ENCODE measurements at regions not wholly inside any gene's neighbourhood (a gene's known extent, or its start where the extent isn't known, plus 50 kb on each side); places are given as distances from the start of the nearest gene placed in this dataset.

DNA sequence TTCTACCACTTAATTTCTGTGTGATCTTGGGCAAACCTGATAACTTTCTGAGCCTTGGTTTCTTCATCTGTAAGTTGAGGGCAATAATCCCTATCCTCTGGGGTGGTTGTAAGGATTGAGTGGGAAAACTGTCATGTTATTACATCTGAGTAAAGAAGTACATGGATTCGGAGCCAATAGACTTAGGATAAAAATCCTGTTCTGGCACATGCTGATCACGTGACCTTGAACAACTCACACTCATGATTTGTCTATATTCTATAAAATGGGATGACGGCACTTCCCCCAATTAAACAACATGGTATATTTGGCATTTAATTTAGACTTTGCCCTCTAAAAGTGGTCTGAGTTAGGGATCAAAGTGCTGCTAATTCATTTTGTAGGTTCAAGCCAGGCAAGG lies 315.5 kb downstream of the PLPP3 start:
- no peak overlapping the region for H3K4me3 ChIP-seq (ENCODE audit: low read depth, low read length)
- TF ChIP-seq, protein P1, sequence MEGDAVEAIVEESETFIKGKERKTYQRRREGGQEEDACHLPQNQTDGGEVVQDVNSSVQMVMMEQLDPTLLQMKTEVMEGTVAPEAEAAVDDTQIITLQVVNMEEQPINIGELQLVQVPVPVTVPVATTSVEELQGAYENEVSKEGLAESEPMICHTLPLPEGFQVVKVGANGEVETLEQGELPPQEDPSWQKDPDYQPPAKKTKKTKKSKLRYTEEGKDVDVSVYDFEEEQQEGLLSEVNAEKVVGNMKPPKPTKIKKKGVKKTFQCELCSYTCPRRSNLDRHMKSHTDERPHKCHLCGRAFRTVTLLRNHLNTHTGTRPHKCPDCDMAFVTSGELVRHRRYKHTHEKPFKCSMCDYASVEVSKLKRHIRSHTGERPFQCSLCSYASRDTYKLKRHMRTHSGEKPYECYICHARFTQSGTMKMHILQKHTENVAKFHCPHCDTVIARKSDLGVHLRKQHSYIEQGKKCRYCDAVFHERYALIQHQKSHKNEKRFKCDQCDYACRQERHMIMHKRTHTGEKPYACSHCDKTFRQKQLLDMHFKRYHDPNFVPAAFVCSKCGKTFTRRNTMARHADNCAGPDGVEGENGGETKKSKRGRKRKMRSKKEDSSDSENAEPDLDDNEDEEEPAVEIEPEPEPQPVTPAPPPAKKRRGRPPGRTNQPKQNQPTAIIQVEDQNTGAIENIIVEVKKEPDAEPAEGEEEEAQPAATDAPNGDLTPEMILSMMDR (IDR thresholded peaks at IDR 0.05; ENCODE audit: low read depth, low read length): no peak
- no peak for DNase-seq (ENCODE audit: low read depth, low spot score)
- peaks cover 4% of the 10 kb centered on the region; the same call in 1 of the 2 replicates for H3K9me3 ChIP-seq (ENCODE audit: control insufficient read depth, insufficient read depth, low read length)
- ChIA-PET CTCF (no interaction called here), POLR2A (no interaction called here)
- H3K27ac ChIP-seq (ENCODE audit: low read depth, low read length): no peak overlapping the region
- no peaks in the 10 kb centered on the region for H3K27me3 ChIP-seq (ENCODE audit: control insufficient read depth, insufficient read depth, low read length)

DNA sequence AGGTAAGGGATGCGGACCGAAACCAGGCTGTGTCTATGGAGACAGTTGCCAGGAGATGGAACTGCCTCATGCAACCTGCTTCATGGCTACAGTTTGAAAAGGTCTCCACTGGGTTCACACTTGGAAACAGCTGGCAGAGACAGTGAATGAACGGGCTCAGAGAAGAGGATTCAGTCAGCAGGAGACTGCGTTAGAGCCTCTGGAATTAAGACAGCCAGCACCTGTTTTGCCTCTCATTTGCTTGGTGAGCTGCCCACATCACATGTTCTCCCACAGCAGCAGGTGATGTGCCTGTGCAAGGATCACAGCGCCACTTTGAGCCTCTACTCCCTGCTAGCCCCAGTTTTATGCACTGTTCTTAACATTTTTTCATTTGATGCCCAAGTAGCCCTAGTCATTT lies 321.0 kb downstream of the PLPP3 start:
- TF ChIP-seq, protein P1 (IDR thresholded peaks at IDR 0.05; ENCODE audit: low read depth, low read length): no peak
- no peak for DNase-seq (ENCODE audit: low read depth, low spot score)
- Histone ChIP-seq H3K9me3 (ENCODE audit: control insufficient read depth, insufficient read depth, low read length) (peaks cover 4% of the 10 kb centered on the region; the same call in 1 of the 2 replicates), H3K4me3 (ENCODE audit: low read depth, low read length) (no peak overlapping the region), H3K27ac (ENCODE audit: low read depth, low read length) (no peak overlapping the region), H3K27me3 (ENCODE audit: control insufficient read depth, insufficient read depth, low read length) (no peaks in the 10 kb centered on the region)
- POLR2A ChIA-PET: no interaction called here
- CTCF ChIA-PET: no interaction called here

DNA sequence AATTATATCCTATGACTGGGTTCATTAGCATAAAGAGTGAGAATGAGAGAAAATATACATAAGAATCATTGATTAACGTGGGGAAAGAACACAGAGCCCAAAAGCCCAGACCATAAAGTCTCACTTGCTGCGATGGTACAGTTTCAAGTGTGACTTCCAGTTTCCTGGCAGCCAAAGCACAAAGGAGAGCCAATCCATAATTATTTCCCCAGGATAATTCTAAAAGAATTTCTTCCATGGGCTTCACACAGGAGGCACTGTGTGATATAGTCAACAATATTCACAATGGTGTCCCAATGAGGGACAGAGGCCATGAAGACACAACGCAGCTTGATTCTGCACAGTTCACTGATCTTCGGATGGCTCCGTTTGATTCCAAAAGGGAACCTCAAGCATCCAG lies 321.6 kb downstream of the PLPP3 start:
- no peaks in the 10 kb centered on the region for H3K27me3 ChIP-seq (ENCODE audit: control insufficient read depth, insufficient read depth, low read length)
- DNase-seq (ENCODE audit: low read depth, low spot score): no peak
- ChIA-PET POLR2A (no interaction called here), CTCF (no interaction called here)
- H3K9me3 ChIP-seq (ENCODE audit: control insufficient read depth, insufficient read depth, low read length): peaks cover 4% of the 10 kb centered on the region; the same call in 1 of the 2 replicates
- H3K4me3 ChIP-seq (ENCODE audit: low read depth, low read length): no peak overlapping the region
- no peak overlapping the region for H3K27ac ChIP-seq (ENCODE audit: low read depth, low read length)
- TF ChIP-seq, protein P1 (IDR thresholded peaks at IDR 0.05; ENCODE audit: low read depth, low read length): no peak

GRCh38 chr1:56256153-56257000 lies 323.0 kb downstream of the PLPP3 start:
- Histone ChIP-seq H3K27ac (ENCODE audit: low read depth, low read length) (peak overlapping the region; percentile 63), H3K4me3 (ENCODE audit: low read depth, low read length) (no peak overlapping the region), H3K27me3 (ENCODE audit: control insufficient read depth, insufficient read depth, low read length) (no peaks in the 10 kb centered on the region), H3K9me3 (ENCODE audit: control insufficient read depth, insufficient read depth, low read length) (peaks cover 4% of the 10 kb centered on the region; the same call in 1 of the 2 replicates)
- TF ChIP-seq, protein P1 (IDR thresholded peaks at IDR 0.05; ENCODE audit: low read depth, low read length): no peak
- ChIA-PET POLR2A (no interaction called here), CTCF (no interaction called here)
- DNase-seq (ENCODE audit: low read depth, low spot score): no peak

DNA sequence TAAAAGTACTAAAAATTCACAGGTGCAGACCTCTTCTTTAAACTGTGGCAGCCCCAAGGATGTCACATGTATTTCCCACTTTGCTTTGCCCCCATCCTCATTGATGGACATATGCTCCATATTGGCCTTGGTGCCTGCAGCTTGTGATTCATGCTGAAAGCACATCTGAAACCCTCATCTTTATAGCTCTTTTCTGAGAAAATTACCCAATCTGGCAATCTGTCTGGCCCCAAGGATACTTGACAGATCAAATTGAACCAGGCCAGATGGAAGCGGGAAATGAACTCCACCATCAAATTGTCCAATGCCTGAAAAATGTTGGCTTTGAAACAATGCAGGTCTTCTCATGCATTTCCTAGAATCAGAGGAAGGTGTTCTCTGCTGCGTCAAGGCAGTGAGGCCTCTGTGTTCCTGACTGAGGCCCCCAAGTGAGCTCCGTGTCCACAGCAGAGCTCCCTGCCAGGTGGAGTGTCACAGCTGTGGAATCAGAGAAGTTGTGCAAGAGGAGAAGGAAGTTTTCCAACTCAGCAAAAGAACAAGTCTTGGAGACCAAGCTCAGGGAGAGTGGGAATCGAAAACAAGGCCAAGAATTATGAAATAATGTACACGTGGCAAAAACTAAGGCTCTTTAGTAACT lies 323.7 kb downstream of the PLPP3 start:
- TF ChIP-seq, protein P1 (IDR thresholded peaks at IDR 0.05; ENCODE audit: low read depth, low read length): no peak
- ChIA-PET CTCF (no interaction called here), POLR2A (no interaction called here)
- H3K4me3 ChIP-seq (ENCODE audit: low read depth, low read length): no peak overlapping the region
- peaks cover 4% of the 10 kb centered on the region; the same call in 1 of the 2 replicates for H3K9me3 ChIP-seq (ENCODE audit: control insufficient read depth, insufficient read depth, low read length)
- peak; percentile 51 for DNase-seq (ENCODE audit: low read depth, low spot score)
- peak overlapping the region; percentile 63 for H3K27ac ChIP-seq (ENCODE audit: low read depth, low read length)
- no peaks in the 10 kb centered on the region for H3K27me3 ChIP-seq (ENCODE audit: control insufficient read depth, insufficient read depth, low read length)
